ENCODE measurements at regions not wholly inside any gene's neighbourhood (a gene's known extent, or its start where the extent isn't known, plus 50 kb on each side); places are given as distances from the start of the nearest gene placed in this dataset.
"Not testable (repeated sequence)": the region's sequence is repeated elsewhere in the genome, so short reads cannot be mapped to it uniquely, and the experiment has no call there.

DNA sequence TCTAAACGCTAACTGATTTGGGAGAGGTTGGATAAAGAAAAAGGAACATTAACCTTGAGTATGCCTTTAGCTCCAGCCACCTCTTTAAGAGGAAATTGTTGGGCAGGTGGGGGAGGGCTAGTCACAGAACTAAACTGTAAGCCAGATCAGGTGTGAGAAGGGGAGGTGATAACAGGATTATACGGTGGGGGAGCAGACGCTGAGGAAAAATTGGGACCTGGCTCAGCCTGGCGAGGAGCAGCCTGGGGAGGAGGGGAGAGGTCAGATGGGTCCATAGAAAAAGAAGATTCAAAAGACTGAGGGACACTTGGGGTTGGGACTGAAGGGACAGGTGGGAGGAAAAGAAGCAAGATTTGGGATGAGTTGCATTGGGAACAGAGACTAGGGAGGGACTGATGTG, 558.0 kb downstream of the ADGRL2 start:
- not testable (repeated sequence) for H3K4me3 ChIP-seq (ENCODE audit: low read depth in 1 of 5, low read length in 5 of 5); H3K27me3 ChIP-seq (ENCODE audit: control insufficient read depth in 5 of 5, insufficient read depth in 4 of 5, low read length in 5 of 5); H3K9ac ChIP-seq (ENCODE audit: low read length in 5 of 5); H3K9me3 ChIP-seq (ENCODE audit: control insufficient read depth in 5 of 5, low read length in 5 of 5); H3K4me1 ChIP-seq (ENCODE audit: control insufficient read depth in 5 of 5, insufficient read depth in 5 of 5, low read length in 5 of 5); H3K36me3 ChIP-seq (ENCODE audit: control insufficient read depth in 5 of 5, insufficient read depth in 5 of 5, low read length in 5 of 5); H3K27ac ChIP-seq (ENCODE audit: low read depth, low read length)

- H3K27me3 ChIP-seq (ENCODE audit: control insufficient read depth in 5 of 5, insufficient read depth in 4 of 5, low read length in 5 of 5); H3K4me1 ChIP-seq (ENCODE audit: control insufficient read depth in 5 of 5, insufficient read depth in 5 of 5, low read length in 5 of 5); H3K4me3 ChIP-seq (ENCODE audit: low read depth in 1 of 5, low read length in 5 of 5); H3K27ac ChIP-seq (ENCODE audit: low read depth, low read length); H3K36me3 ChIP-seq (ENCODE audit: control insufficient read depth in 5 of 5, insufficient read depth in 5 of 5, low read length in 5 of 5); H3K9me3 ChIP-seq (ENCODE audit: control insufficient read depth in 5 of 5, low read length in 5 of 5); H3K9ac ChIP-seq (ENCODE audit: low read length in 5 of 5): not testable (repeated sequence)
Measured at GRCh38 chr1:82354546-82354945, 553.8 kb downstream of the ADGRL2 start.

- Histone ChIP-seq H3K9me3 (ENCODE audit: control insufficient read depth in 5 of 5, low read length in 5 of 5) (no peaks in the 10 kb centered on the region), H3K9ac (ENCODE audit: low read length in 5 of 5) (no peak overlapping the region), H3K36me3 (ENCODE audit: control insufficient read depth in 5 of 5, insufficient read depth in 5 of 5, low read length in 5 of 5) (no peaks in the 10 kb centered on the region), H3K27me3 (ENCODE audit: control insufficient read depth in 5 of 5, insufficient read depth in 4 of 5, low read length in 5 of 5) (no peaks in the 10 kb centered on the region), H3K27ac (ENCODE audit: low read depth, low read length) (no peak overlapping the region), H3K4me3 (ENCODE audit: low read depth in 1 of 5, low read length in 5 of 5) (no peak overlapping the region), H3K4me1 (ENCODE audit: control insufficient read depth in 5 of 5, insufficient read depth in 5 of 5, low read length in 5 of 5) (no peaks in the 10 kb centered on the region)
Measured at GRCh38 chr1:82348487-82348886, 547.8 kb downstream of the ADGRL2 start.

GRCh38 chr1:82346141-82346540, 545.4 kb downstream of the ADGRL2 start:
- Histone ChIP-seq H3K4me1 (ENCODE audit: control insufficient read depth in 5 of 5, insufficient read depth in 5 of 5, low read length in 5 of 5) (no peaks in the 10 kb centered on the region), H3K9me3 (ENCODE audit: control insufficient read depth in 5 of 5, low read length in 5 of 5) (no peaks in the 10 kb centered on the region)

GRCh38 chr1:82343381-82343780, 542.6 kb downstream of the ADGRL2 start:
- H3K4me3 ChIP-seq (ENCODE audit: low read depth in 1 of 5, low read length in 5 of 5) = no peak overlapping the region
- no peak overlapping the region for H3K27ac ChIP-seq (ENCODE audit: low read depth, low read length)
- H3K4me1 ChIP-seq (ENCODE audit: control insufficient read depth in 5 of 5, insufficient read depth in 5 of 5, low read length in 5 of 5) = no peaks in the 10 kb centered on the region
- no peaks in the 10 kb centered on the region for H3K27me3 ChIP-seq (ENCODE audit: control insufficient read depth in 5 of 5, insufficient read depth in 4 of 5, low read length in 5 of 5)
- no peak overlapping the region for H3K9ac ChIP-seq (ENCODE audit: low read length in 5 of 5)
- H3K36me3 ChIP-seq (ENCODE audit: control insufficient read depth in 5 of 5, insufficient read depth in 5 of 5, low read length in 5 of 5) = no peaks in the 10 kb centered on the region
- H3K9me3 ChIP-seq (ENCODE audit: control insufficient read depth in 5 of 5, low read length in 5 of 5) = no peaks in the 10 kb centered on the region

More at GRCh38 chr1:82346141-82346540, 545.4 kb downstream of the ADGRL2 start:
- Histone ChIP-seq H3K4me3 (ENCODE audit: low read depth in 1 of 5, low read length in 5 of 5) (no peak overlapping the region), H3K27ac (ENCODE audit: low read depth, low read length) (no peak overlapping the region), H3K9ac (ENCODE audit: low read length in 5 of 5) (no peak overlapping the region), H3K27me3 (ENCODE audit: control insufficient read depth in 5 of 5, insufficient read depth in 4 of 5, low read length in 5 of 5) (no peaks in the 10 kb centered on the region), H3K36me3 (ENCODE audit: control insufficient read depth in 5 of 5, insufficient read depth in 5 of 5, low read length in 5 of 5) (no peaks in the 10 kb centered on the region)

- H3K27me3 ChIP-seq (ENCODE audit: control insufficient read depth in 5 of 5, insufficient read depth in 4 of 5, low read length in 5 of 5) = no peaks in the 10 kb centered on the region
- no peaks in the 10 kb centered on the region for H3K36me3 ChIP-seq (ENCODE audit: control insufficient read depth in 5 of 5, insufficient read depth in 5 of 5, low read length in 5 of 5)
- H3K9me3 ChIP-seq (ENCODE audit: control insufficient read depth in 5 of 5, low read length in 5 of 5) = no peaks in the 10 kb centered on the region
- H3K27ac ChIP-seq (ENCODE audit: low read depth, low read length) = no peak overlapping the region
- no peak overlapping the region for H3K4me3 ChIP-seq (ENCODE audit: low read depth in 1 of 5, low read length in 5 of 5)
- H3K4me1 ChIP-seq (ENCODE audit: control insufficient read depth in 5 of 5, insufficient read depth in 5 of 5, low read length in 5 of 5) = no peaks in the 10 kb centered on the region
- H3K9ac ChIP-seq (ENCODE audit: low read length in 5 of 5) = no peak overlapping the region
Measured at GRCh38 chr1:82337635-82338034, 536.9 kb downstream of the ADGRL2 start.

- H3K9ac ChIP-seq (ENCODE audit: low read length in 5 of 5) = no peak overlapping the region
Measured at GRCh38 chr1:82330330-82330729, 529.6 kb downstream of the ADGRL2 start.

GRCh38 chr1:82329226-82329625, 528.5 kb downstream of the ADGRL2 start:
- no peak overlapping the region for H3K27ac ChIP-seq (ENCODE audit: low read depth, low read length)
- H3K9me3 ChIP-seq (ENCODE audit: control insufficient read depth in 5 of 5, low read length in 5 of 5) = no peaks in the 10 kb centered on the region
- no peak overlapping the region for H3K4me3 ChIP-seq (ENCODE audit: low read depth in 1 of 5, low read length in 5 of 5)
- no peak overlapping the region for H3K9ac ChIP-seq (ENCODE audit: low read length in 5 of 5)
- H3K36me3 ChIP-seq (ENCODE audit: control insufficient read depth in 5 of 5, insufficient read depth in 5 of 5, low read length in 5 of 5) = no peaks in the 10 kb centered on the region
- peaks cover 0 to 2% (median 0%) of the 10 kb centered on the region in 5 donors for H3K4me1 ChIP-seq (ENCODE audit: control insufficient read depth in 5 of 5, insufficient read depth in 5 of 5, low read length in 5 of 5)
- no peaks in the 10 kb centered on the region for H3K27me3 ChIP-seq (ENCODE audit: control insufficient read depth in 5 of 5, insufficient read depth in 4 of 5, low read length in 5 of 5)

More at GRCh38 chr1:82330330-82330729, 529.6 kb downstream of the ADGRL2 start:
- Histone ChIP-seq H3K4me3 (ENCODE audit: low read depth in 1 of 5, low read length in 5 of 5) (no peak overlapping the region), H3K4me1 (ENCODE audit: control insufficient read depth in 5 of 5, insufficient read depth in 5 of 5, low read length in 5 of 5) (peaks cover 0 to 2% (median 0%) of the 10 kb centered on the region in 5 donors), H3K36me3 (ENCODE audit: control insufficient read depth in 5 of 5, insufficient read depth in 5 of 5, low read length in 5 of 5) (no peaks in the 10 kb centered on the region), H3K9me3 (ENCODE audit: control insufficient read depth in 5 of 5, low read length in 5 of 5) (no peaks in the 10 kb centered on the region), H3K27me3 (ENCODE audit: control insufficient read depth in 5 of 5, insufficient read depth in 4 of 5, low read length in 5 of 5) (no peaks in the 10 kb centered on the region), H3K27ac (ENCODE audit: low read depth, low read length) (no peak overlapping the region)

DNA sequence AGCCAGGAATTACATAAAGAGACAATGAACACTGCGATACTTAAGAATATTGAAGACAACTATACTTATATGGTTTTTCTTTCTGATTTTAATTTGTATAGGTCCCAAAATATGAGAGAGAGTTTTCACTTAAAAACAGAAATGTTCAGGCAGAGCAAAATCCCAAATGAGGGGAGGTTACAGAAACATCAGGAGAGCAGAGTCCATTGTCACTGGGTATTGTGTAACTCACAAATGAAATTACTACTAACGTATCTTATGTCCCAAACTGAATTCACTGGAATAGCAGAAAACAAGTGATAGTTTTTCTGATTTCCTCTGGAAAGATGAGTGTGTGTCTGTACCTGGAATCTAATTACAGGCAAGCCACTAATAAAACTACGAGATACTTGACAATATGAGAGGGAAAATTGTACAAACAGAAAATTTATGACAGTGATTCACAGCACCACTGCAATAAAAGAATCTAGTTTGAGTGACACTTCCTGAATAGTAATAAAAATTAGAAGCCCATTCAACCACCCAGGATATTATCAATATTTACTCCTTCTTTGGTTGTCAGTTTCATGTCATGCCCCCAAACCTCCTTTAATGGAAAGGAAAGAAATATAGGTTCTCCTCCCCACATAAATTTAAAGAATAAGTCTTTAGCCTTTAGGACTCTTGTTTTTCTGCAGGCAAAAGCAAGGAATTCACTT, 522.6 kb downstream of the ADGRL2 start:
- no peaks in the 10 kb centered on the region for H3K27me3 ChIP-seq (ENCODE audit: control insufficient read depth in 5 of 5, insufficient read depth in 4 of 5, low read length in 5 of 5)
- no peak overlapping the region for H3K9ac ChIP-seq (ENCODE audit: low read length in 5 of 5)
- no peaks in the 10 kb centered on the region for H3K9me3 ChIP-seq (ENCODE audit: control insufficient read depth in 5 of 5, low read length in 5 of 5)
- no peaks in the 10 kb centered on the region for H3K36me3 ChIP-seq (ENCODE audit: control insufficient read depth in 5 of 5, insufficient read depth in 5 of 5, low read length in 5 of 5)
- peaks cover 0 to 2% (median 0%) of the 10 kb centered on the region in 5 donors for H3K4me1 ChIP-seq (ENCODE audit: control insufficient read depth in 5 of 5, insufficient read depth in 5 of 5, low read length in 5 of 5)
- H3K4me3 ChIP-seq (ENCODE audit: low read depth in 1 of 5, low read length in 5 of 5) = no peak overlapping the region
- no peak overlapping the region for H3K27ac ChIP-seq (ENCODE audit: low read depth, low read length)

GRCh38 chr1:82321794-82322193, 521.1 kb downstream of the ADGRL2 start:
- Histone ChIP-seq H3K9ac (ENCODE audit: low read length in 5 of 5) (no peak overlapping the region), H3K36me3 (ENCODE audit: control insufficient read depth in 5 of 5, insufficient read depth in 5 of 5, low read length in 5 of 5) (no peaks in the 10 kb centered on the region), H3K27ac (ENCODE audit: low read depth, low read length) (no peak overlapping the region), H3K4me3 (ENCODE audit: low read depth in 1 of 5, low read length in 5 of 5) (no peak overlapping the region), H3K4me1 (ENCODE audit: control insufficient read depth in 5 of 5, insufficient read depth in 5 of 5, low read length in 5 of 5) (peaks cover 0 to 2% (median 0%) of the 10 kb centered on the region in 5 donors), H3K27me3 (ENCODE audit: control insufficient read depth in 5 of 5, insufficient read depth in 4 of 5, low read length in 5 of 5) (no peaks in the 10 kb centered on the region), H3K9me3 (ENCODE audit: control insufficient read depth in 5 of 5, low read length in 5 of 5) (no peaks in the 10 kb centered on the region)

All from subcutaneous abdominal adipose tissue (tissue), 5 donors.